ENCODE measurements at regions not wholly inside any gene's neighbourhood (a gene's known extent, or its start where the extent isn't known, plus 50 kb on each side); places are given as distances from the start of the nearest gene placed in this dataset.

DNA sequence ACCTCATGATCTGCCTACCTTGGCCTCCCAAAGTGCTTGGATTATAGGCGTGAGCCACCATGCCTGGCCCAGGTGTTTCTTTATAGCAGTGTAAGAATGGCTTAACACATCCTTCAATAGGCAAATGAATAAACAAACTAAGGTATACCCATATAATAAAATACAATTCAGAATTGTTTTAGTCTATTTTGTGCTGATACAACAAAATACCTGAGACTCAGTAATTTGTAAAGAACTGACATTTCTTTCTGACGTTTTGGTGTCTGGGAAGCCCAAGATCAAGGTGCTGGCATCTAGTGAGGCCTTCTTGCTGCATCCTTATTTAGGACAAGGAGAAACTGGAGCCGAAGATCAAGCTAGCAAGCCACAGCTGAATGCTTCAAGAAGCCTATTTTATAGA, 1372.1 kb upstream of the DDX18 start:
- H2AFZ ChIP-seq (ENCODE audit: low read depth, low read length), result no peak overlapping the region
- H4K20me1 ChIP-seq (replicated peaks; ENCODE audit: control insufficient read depth, extremely low read depth, insufficient read depth, low read length), result no peaks in the 10 kb centered on the region
- dilution Hi-C loops (cut with MboI; ENCODE audit: extremely low pct_ligation_motif_present, low sequenced_read_pairs), result no loop called here
- no peaks in the 10 kb centered on the region for H3K4me1 ChIP-seq (ENCODE audit: control insufficient read depth, extremely low read depth, insufficient read depth, low read length)
- H3K79me2 ChIP-seq (ENCODE audit: control insufficient read depth, insufficient read depth, low read length), result no peaks in the 10 kb centered on the region
- FAIRE-seq (no peak), DNase-seq (ENCODE audit: low read depth, low spot score) (no peak)
- no peaks in the 10 kb centered on the region for H3K9me1 ChIP-seq (replicated peaks; ENCODE audit: control insufficient read depth, extremely low read depth, insufficient read depth, low read length)
- no peak overlapping the region for H3K4me3 ChIP-seq (replicated peaks in 1 of 3; ENCODE audit: insufficient read depth in 1 of 3, low read depth in 1 of 3, low read length in 3 of 3)
- no peak overlapping the region for H3K27ac ChIP-seq (ENCODE audit: insufficient read depth, low read depth, low read length)
- no TSS peak for BruUV-seq (replicated peaks)
- H3K9me3 ChIP-seq (replicated peaks; ENCODE audit: control insufficient read depth, insufficient read depth, low read length), result peaks cover 3% of the 10 kb centered on the region
- ChIA-PET POLR2A (no interaction called here), CTCF (no interaction called here)
- H3K9ac ChIP-seq (replicated peaks; ENCODE audit: extremely low read depth, insufficient read depth, low read length), result no peak overlapping the region
- TF ChIP-seq, protein P1, sequence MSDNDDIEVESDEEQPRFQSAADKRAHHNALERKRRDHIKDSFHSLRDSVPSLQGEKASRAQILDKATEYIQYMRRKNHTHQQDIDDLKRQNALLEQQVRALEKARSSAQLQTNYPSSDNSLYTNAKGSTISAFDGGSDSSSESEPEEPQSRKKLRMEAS (IDR thresholded peaks at IDR 0.05; ENCODE audit: insufficient read depth, insufficient read length), result no peak
- no peak for TF ChIP-seq POLR2A (IDR thresholded peaks at IDR 0.05; ENCODE audit: low read depth, low read length)
- H3K27me3 ChIP-seq (ENCODE audit: control insufficient read depth in 2 of 2, insufficient read depth in 2 of 2, low read length in 2 of 2), result no peaks in the 10 kb centered on the region
- intact Hi-C loops (cut with micrococcal nuclease), result no loop called here
- H3K36me3 ChIP-seq (ENCODE audit: control insufficient read depth in 2 of 2, extremely low read depth in 1 of 2, insufficient read depth in 2 of 2, low read length in 2 of 2), result no peaks in the 10 kb centered on the region
- no peak overlapping the region for H3K4me2 ChIP-seq (ENCODE audit: insufficient read depth, low read length)

DNA sequence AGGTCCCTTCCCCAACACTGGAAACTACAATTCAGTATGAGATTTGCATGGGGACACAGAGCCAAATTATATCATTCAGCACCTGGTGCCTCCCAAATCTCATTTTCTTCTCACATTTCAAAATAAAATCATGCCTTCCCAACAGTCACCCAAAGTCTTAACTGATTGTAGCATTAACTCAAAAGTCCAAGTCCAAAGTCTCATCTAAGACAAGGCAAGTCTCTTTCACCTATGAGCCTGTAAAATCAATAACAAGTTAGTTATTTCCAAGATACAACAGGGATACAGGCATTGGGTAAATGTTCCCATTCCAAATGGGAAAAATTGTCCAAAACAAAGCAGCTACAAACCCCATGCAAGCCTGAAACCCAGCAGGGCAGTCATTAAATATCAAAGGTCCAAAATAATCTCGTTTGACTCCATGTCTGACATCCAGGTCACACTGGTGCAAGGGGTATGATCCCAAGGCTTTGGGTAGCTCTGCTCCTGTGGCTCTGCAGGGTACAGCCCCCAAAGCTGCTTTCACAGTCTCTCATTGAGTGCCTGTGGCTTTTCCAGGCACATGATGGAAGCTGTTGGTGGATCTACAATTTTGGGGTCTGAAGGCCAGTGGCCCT, 1370.1 kb upstream of the DDX18 start:
- H3K36me3 ChIP-seq (ENCODE audit: control insufficient read depth in 2 of 2, extremely low read depth in 1 of 2, insufficient read depth in 2 of 2, low read length in 2 of 2), result no peaks in the 10 kb centered on the region
- H2AFZ ChIP-seq (ENCODE audit: low read depth, low read length), result no peak overlapping the region
- no peak overlapping the region for H3K9ac ChIP-seq (replicated peaks; ENCODE audit: extremely low read depth, insufficient read depth, low read length)
- H3K9me3 ChIP-seq (replicated peaks; ENCODE audit: control insufficient read depth, insufficient read depth, low read length), result peaks cover 2% of the 10 kb centered on the region
- BruUV-seq (replicated peaks), result no TSS peak
- dilution Hi-C loops (cut with MboI; ENCODE audit: extremely low pct_ligation_motif_present, low sequenced_read_pairs), result no loop called here
- intact Hi-C loops (cut with micrococcal nuclease), result no loop called here
- H3K9me1 ChIP-seq (replicated peaks; ENCODE audit: control insufficient read depth, extremely low read depth, insufficient read depth, low read length), result no peaks in the 10 kb centered on the region
- FAIRE-seq, result no peak
- no peak overlapping the region for H3K4me2 ChIP-seq (ENCODE audit: insufficient read depth, low read length)
- H3K4me1 ChIP-seq (ENCODE audit: control insufficient read depth, extremely low read depth, insufficient read depth, low read length), result no peaks in the 10 kb centered on the region
- no peaks in the 10 kb centered on the region for H4K20me1 ChIP-seq (replicated peaks; ENCODE audit: control insufficient read depth, extremely low read depth, insufficient read depth, low read length)
- no peak overlapping the region for H3K27ac ChIP-seq (ENCODE audit: insufficient read depth, low read depth, low read length)
- H3K4me3 ChIP-seq (replicated peaks in 1 of 3; ENCODE audit: insufficient read depth in 1 of 3, low read depth in 1 of 3, low read length in 3 of 3), result no peak overlapping the region
- H3K27me3 ChIP-seq (ENCODE audit: control insufficient read depth in 2 of 2, insufficient read depth in 2 of 2, low read length in 2 of 2), result no peaks in the 10 kb centered on the region
- no peak for DNase-seq (ENCODE audit: low read depth, low spot score)
- ChIA-PET POLR2A (no interaction called here), CTCF (no interaction called here)
- TF ChIP-seq FOS (IDR thresholded peaks at IDR 0.05; ENCODE audit: borderline replicate concordance, insufficient read depth, low read length) (no peak), POLR2A (IDR thresholded peaks at IDR 0.05; ENCODE audit: low read depth, low read length) (no peak), EZH2 (IDR thresholded peaks at IDR 0.05; ENCODE audit: borderline replicate concordance, low read depth, low read length, severe bottlenecking) (no peak), POLR2AphosphoS5 (IDR thresholded peaks at IDR 0.05; ENCODE audit: insufficient read depth, low read depth, low read length) (no peak), GATA2 (IDR thresholded peaks at IDR 0.05; ENCODE audit: insufficient read depth, insufficient read length, low read depth, low read length) (no peak), JUN (IDR thresholded peaks at IDR 0.05; ENCODE audit: borderline replicate concordance, insufficient read depth, insufficient read length, low read depth) (no peak), MYC (IDR thresholded peaks at IDR 0.05; ENCODE audit: low read depth, low read length) (no peak)
- TF ChIP-seq, protein P2, sequence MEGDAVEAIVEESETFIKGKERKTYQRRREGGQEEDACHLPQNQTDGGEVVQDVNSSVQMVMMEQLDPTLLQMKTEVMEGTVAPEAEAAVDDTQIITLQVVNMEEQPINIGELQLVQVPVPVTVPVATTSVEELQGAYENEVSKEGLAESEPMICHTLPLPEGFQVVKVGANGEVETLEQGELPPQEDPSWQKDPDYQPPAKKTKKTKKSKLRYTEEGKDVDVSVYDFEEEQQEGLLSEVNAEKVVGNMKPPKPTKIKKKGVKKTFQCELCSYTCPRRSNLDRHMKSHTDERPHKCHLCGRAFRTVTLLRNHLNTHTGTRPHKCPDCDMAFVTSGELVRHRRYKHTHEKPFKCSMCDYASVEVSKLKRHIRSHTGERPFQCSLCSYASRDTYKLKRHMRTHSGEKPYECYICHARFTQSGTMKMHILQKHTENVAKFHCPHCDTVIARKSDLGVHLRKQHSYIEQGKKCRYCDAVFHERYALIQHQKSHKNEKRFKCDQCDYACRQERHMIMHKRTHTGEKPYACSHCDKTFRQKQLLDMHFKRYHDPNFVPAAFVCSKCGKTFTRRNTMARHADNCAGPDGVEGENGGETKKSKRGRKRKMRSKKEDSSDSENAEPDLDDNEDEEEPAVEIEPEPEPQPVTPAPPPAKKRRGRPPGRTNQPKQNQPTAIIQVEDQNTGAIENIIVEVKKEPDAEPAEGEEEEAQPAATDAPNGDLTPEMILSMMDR (IDR thresholded peaks at IDR 0.05; ENCODE audit: extremely low read depth in 1 of 2, insufficient read depth in 1 of 2, low read depth in 1 of 2, low read length in 2 of 2), result no peak
- TF ChIP-seq, protein P1 (IDR thresholded peaks at IDR 0.05; ENCODE audit: insufficient read depth, insufficient read length), result no peak
- H3K79me2 ChIP-seq (ENCODE audit: control insufficient read depth, insufficient read depth, low read length), result no peaks in the 10 kb centered on the region
